ENCODE measurements at regions not wholly inside any gene's neighbourhood (a gene's known extent, or its start where the extent isn't known, plus 50 kb on each side); places are given as distances from the start of the nearest gene placed in this dataset.

DNA sequence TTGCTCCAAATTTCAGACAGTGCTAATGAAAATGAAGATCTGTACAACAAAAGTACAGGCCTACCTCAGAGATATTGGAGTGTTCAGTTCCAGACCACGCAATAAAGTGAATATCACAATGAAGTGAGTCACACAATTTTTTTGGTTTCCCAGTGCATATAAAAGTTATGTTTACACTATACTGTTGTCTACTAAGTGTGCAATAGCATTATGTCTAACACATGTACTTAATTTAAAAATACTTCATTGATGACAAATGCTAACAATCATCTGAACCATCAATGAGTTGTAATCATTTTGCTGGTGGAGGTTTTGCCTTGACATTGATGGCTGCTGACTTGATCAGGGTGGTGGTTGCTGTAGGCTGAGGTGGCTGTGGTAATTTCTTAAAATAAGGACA lies 60.6 kb upstream of the E2F8 start:
- TF ChIP-seq, protein P1, sequence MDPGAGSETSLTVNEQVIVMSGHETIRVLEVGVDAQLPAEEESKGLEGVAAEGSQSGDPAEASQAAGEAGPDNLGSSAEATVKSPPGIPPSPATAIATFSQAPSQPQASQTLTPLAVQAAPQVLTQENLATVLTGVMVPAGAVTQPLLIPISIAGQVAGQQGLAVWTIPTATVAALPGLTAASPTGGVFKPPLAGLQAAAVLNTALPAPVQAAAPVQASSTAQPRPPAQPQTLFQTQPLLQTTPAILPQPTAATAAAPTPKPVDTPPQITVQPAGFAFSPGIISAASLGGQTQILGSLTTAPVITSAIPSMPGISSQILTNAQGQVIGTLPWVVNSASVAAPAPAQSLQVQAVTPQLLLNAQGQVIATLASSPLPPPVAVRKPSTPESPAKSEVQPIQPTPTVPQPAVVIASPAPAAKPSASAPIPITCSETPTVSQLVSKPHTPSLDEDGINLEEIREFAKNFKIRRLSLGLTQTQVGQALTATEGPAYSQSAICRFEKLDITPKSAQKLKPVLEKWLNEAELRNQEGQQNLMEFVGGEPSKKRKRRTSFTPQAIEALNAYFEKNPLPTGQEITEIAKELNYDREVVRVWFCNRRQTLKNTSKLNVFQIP (CRISPR knock-in tag; IDR thresholded peaks at IDR 0.05; ENCODE audit: borderline replicate concordance, low read depth): no peak
- no peak for TF ChIP-seq ARNTL (CRISPR knock-in tag; IDR thresholded peaks at IDR 0.05; ENCODE audit: borderline replicate concordance, low read depth)
